GM13977 (cell line): ENCODE measurements at regions not wholly inside any gene's neighbourhood (a gene's known extent, or its start where the extent isn't known, plus 50 kb on each side); places are given as distances from the start of the nearest gene placed in this dataset.
A peak's percentile ranks its signal among the peaks of the same experiment; 100 is the strongest.

Experiments
- DNase-seq: peaks from one replicate; pipeline ENCODE4 v3.0.0; 2012; ENCODE audit warnings: low spot score
- in situ Hi-C: fragments of 300-500 bp; cut with MboI; formaldehyde crosslinking; loops from one replicate; pipeline ENCODE4 v1.12.0; 2022; ENCODE audit warnings: low sequenced_read_pairs, low pct_unique_long_range_greater_than_20kb, mixed read lengths, inconsistent platforms; ENCODE audit not compliant: unreplicated experiment
- TF ChIP-seq, protein P1 (sequence below): IDR thresholded peaks from 2 replicates; pipeline ENCODE4 v1.5.1; 2012; ENCODE audit warnings: mild to moderate bottlenecking, control low read depth; ENCODE audit not compliant: insufficient read depth; ENCODE audit errors: extremely low read depth, missing control alignments

DNA sequence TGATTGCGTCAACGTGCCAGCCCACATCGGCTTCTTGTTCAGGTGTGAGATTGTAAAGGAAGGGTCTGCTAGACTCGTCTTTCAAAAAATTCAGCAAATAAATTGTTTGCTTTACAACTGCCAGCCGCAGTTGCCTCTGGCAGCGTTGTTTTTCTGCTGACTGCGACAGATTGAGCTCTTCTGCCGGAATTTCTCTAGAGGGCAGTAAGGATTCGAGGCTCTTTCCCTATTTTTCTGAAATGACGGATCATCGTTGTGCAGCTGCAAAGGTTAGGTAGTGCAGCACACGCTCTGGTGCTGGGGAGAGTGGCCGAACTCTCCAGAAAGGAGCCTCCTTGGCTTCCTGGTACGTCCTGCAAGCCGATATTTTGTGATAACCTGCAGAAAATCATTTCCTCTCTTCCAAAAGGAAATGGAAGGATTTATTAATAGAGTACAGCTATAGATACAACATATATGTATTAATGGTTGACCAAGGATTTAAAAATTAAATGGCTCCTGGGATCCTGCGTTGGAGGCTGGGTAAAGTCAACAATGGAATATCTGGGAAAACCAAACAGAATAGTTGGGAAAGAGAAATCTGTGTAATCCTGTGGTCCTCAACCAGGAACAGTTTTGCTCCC, 121.9 kb upstream of the ZFP64 start:
- TF ChIP-seq, protein P1, sequence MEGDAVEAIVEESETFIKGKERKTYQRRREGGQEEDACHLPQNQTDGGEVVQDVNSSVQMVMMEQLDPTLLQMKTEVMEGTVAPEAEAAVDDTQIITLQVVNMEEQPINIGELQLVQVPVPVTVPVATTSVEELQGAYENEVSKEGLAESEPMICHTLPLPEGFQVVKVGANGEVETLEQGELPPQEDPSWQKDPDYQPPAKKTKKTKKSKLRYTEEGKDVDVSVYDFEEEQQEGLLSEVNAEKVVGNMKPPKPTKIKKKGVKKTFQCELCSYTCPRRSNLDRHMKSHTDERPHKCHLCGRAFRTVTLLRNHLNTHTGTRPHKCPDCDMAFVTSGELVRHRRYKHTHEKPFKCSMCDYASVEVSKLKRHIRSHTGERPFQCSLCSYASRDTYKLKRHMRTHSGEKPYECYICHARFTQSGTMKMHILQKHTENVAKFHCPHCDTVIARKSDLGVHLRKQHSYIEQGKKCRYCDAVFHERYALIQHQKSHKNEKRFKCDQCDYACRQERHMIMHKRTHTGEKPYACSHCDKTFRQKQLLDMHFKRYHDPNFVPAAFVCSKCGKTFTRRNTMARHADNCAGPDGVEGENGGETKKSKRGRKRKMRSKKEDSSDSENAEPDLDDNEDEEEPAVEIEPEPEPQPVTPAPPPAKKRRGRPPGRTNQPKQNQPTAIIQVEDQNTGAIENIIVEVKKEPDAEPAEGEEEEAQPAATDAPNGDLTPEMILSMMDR, result no peak
- no peak for DNase-seq
- in situ Hi-C loops, result no loop called here

DNA sequence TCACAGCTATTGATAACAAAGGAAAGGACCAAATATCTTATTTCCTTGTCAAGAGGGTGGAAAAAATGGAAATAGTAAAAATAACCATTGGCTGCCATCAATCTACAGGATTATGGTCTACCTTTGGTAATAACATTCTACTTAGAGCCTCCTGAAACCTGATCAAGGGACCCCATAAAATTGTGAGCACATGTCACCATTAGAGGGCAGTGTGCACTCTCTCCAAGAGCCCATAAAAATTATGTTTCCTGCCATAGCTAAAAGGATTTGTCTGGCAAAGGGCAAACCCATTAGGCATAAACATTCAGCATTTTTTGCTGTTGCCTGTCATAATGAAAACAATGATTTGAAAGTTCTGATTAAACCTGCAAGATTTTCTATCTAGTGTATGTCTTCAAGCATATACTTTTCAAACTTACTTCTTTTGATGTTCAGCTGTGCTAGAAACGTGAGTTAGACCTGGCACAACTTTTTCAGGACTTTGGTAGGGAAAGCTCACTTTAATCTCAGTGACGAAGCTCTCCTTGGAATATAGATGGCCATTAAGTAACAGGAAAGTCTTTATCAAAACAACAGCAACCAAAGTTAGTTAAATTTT, 120.7 kb upstream of the ZFP64 start:
- TF ChIP-seq, protein P1, result peak; percentile 74
- in situ Hi-C loops, result no loop called here
- DNase-seq, result peak; percentile 37

DNA sequence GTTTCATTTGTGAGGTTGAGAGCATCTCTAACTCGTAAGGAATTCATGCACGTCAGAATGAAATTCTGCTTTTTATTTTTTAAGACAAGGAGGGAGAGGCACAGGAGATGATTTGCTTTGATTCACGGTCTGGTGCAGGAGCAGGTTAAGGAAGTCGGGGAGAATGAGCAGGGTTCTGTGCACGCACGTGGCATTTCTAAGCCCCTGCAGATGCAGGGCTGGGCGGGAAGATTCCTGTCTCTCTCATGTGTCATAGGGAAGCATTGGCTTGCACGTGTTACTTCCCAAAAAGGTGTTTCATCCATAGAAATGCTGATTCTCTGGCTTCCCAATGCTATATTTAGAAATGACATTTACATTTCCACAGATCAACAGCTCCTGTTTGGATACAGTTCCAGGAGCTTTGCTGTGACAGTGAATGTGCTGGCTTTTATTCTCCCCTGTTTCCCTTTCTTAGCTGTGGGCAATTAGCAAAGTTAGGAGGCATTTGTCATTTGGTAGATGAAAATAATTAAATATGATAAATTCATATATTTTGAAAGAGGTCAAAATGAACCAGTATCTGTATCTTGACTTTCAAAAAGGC, 119.7 kb upstream of the ZFP64 start:
- no peak for DNase-seq
- TF ChIP-seq, protein P1, result no peak
- in situ Hi-C loops, result no loop called here

DNA sequence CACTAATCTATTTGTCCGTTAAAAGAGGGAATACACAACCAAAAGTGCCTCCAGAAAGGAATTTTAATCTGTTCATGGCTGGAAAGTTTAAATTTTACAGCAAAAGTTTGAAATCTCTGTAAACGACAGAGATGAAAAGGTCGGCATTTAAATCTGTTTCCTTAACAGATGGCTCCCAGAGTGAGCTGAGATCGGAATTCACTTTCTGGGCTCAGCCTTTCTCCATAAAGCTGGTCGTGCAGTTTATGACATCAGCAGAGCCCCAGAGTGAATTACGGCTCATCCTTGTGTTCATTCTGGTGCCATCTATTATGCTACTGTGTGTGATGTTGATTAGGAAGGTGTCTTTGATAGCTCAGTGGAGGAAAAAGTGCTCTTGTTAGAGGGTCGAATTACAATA, 117.6 kb upstream of the ZFP64 start:
- no peak for DNase-seq
- TF ChIP-seq, protein P1, result no peak
- in situ Hi-C loops, result no loop called here

DNA sequence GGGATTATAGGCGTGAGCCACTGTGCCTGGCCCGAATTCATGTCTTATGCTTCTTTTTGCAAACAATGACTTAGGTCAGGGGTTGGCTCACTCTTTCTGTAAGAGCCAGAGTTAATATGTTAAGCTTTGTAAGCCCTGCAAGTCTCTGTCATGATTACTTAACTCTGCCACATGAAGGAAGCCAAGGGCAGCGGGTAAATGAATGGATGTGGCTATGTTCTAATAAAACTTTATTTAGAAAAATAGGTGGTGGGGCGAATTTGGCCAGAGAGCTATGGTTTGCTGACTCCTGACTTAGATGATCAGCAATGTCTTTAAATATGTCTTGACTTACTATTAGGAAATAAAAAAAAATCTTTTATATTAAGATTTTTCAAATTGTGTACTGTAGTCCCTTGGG, 114.9 kb upstream of the ZFP64 start:
- no peak for DNase-seq
- TF ChIP-seq, protein P1, result no peak
- in situ Hi-C loops, result no loop called here

DNA sequence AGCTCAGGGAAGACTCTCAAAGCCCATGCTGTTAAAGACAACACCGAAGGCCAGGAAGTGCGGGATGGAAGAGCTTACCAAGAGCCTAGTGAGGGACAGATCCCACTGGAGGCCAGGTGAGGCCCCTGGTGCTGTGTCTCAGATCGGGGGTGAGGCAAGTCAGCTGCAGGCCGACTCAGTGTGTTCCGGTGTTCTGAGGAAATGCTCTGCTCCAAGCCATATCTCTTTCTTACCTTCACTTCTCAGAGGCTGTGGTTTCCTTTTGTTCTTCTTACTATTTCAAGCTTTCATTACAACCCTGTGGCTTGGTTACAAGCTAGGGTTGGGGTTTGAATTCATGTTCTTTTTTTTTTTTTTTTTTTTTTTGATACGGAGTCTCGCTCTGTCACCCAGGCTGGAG, 114.3 kb upstream of the ZFP64 start:
- TF ChIP-seq, protein P1, result no peak
- in situ Hi-C loops, result no loop called here
- no peak for DNase-seq
